Fibroblast of skin of left biceps (primary cell): ENCODE measurements at regions not wholly inside any gene's neighbourhood (a gene's known extent, or its start where the extent isn't known, plus 50 kb on each side); places are given as distances from the start of the nearest gene placed in this dataset.
"Not testable (repeated sequence)": the region's sequence is repeated elsewhere in the genome, so short reads cannot be mapped to it uniquely, and the experiment has no call there.

Experiments used
- DNase-seq, 2 experiments: peaks; one replicate each; pipeline ENCODE4 v3.0.0-alpha.2; 2013; ENCODE audit warnings: low read depth in 2 of 2

- no peak for DNase-seq
Measured at GRCh38 chr21:20086508-20086907, 911.7 kb upstream of the NCAM2 start.

GRCh38 chr21:20106368-20106767 is 891.8 kb upstream of the NCAM2 start:
- no peak for DNase-seq

- no peak for DNase-seq
Measured at GRCh38 chr21:20108016-20108415, 890.2 kb upstream of the NCAM2 start.

- no peak for DNase-seq
Measured at GRCh38 chr21:20108976-20109540, 889.2 kb upstream of the NCAM2 start.

- DNase-seq = no peak
Measured at GRCh38 chr21:20110368-20110767, 887.8 kb upstream of the NCAM2 start.

GRCh38 chr21:20151741-20152140 is 846.5 kb upstream of the NCAM2 start:
- DNase-seq = no peak

GRCh38 chr21:20163167-20163566 is 835.0 kb upstream of the NCAM2 start:
- DNase-seq = no peak

- DNase-seq = no peak
Measured at GRCh38 chr21:20167059-20167458, 831.1 kb upstream of the NCAM2 start.

- no peak for DNase-seq
Measured at GRCh38 chr21:20169812-20170576, 828.2 kb upstream of the NCAM2 start.

- DNase-seq = no peak
Measured at GRCh38 chr21:20186186-20186585, 812.0 kb upstream of the NCAM2 start.

- no peak for DNase-seq
Measured at GRCh38 chr21:20187028-20187427, 811.2 kb upstream of the NCAM2 start.

- not testable (repeated sequence) for DNase-seq
Measured at GRCh38 chr21:20201323-20201722, 796.9 kb upstream of the NCAM2 start.

- no peak for DNase-seq
Measured at GRCh38 chr21:20207335-20207734, 790.9 kb upstream of the NCAM2 start.

GRCh38 chr21:20215959-20216358 is 782.2 kb upstream of the NCAM2 start:
- no peak for DNase-seq

- DNase-seq = no peak
Measured at GRCh38 chr21:20220586-20220985, 777.6 kb upstream of the NCAM2 start.

- not testable (repeated sequence) for DNase-seq
Measured at GRCh38 chr21:20221981-20222380, 776.2 kb upstream of the NCAM2 start.

GRCh38 chr21:20236649-20237048 is 761.6 kb upstream of the NCAM2 start:
- not testable (repeated sequence) for DNase-seq

- DNase-seq = no peak
Measured at GRCh38 chr21:20249401-20249800, 748.8 kb upstream of the NCAM2 start.

GRCh38 chr21:20250337-20250736 is 747.9 kb upstream of the NCAM2 start:
- DNase-seq = no peak

GRCh38 chr21:20253261-20253660 is 744.9 kb upstream of the NCAM2 start:
- DNase-seq = no peak

GRCh38 chr21:20254964-20255363 is 743.2 kb upstream of the NCAM2 start:
- no peak for DNase-seq

- DNase-seq = no peak
Measured at GRCh38 chr21:20257052-20257740, 741.0 kb upstream of the NCAM2 start.

GRCh38 chr21:20258542-20258941 is 739.7 kb upstream of the NCAM2 start:
- no peak for DNase-seq
